Type B pancreatic cell (in vitro differentiated cells): ENCODE measurements at regions not wholly inside any gene's neighbourhood (a gene's known extent, or its start where the extent isn't known, plus 50 kb on each side); places are given as distances from the start of the nearest gene placed in this dataset.

Experiments used
- DNase-seq: peaks from one replicate; pipeline ENCODE4 v3.0.0; 2021; ENCODE audit warnings: mixed read lengths; ENCODE audit not compliant: unreplicated experiment; ENCODE audit errors: extremely low spot score
- H3K27ac Mint-ChIP-seq: 2 replicates; pipeline ENCODE4 v1.8.0; 2021; ENCODE audit warnings: mild to moderate bottlenecking, mixed read lengths
- H3K27me3 Mint-ChIP-seq: 2 replicates; pipeline ENCODE4 v1.8.0; 2021; ENCODE audit warnings: mixed read lengths
- H3K36me3 Mint-ChIP-seq: 2 replicates; pipeline ENCODE4 v1.8.0; 2021; ENCODE audit warnings: mixed read lengths
- H3K4me1 Mint-ChIP-seq: one replicate; pipeline ENCODE4 v1.8.0; 2021; ENCODE audit warnings: mixed read lengths; ENCODE audit not compliant: unreplicated experiment
- H3K4me3 Mint-ChIP-seq: 2 replicates; pipeline ENCODE4 v1.8.0; 2021; ENCODE audit warnings: mild to moderate bottlenecking, mixed read lengths
- H3K9me3 Mint-ChIP-seq: 2 replicates; pipeline ENCODE4 v1.8.0; 2021; ENCODE audit warnings: mixed read lengths
- CTCF ChIP-seq: fragments of 200-600 bp; sonication (generic); conservative IDR thresholded peaks from 2 replicates; pipeline ENCODE4 v1.5.0; 2021; ENCODE audit warnings: antibody characterized with exemption, mild to moderate bottlenecking

- Mint-ChIP-seq H3K9me3 (no peaks in the 10 kb centered on the region), H3K36me3 (no peaks in the 10 kb centered on the region), H3K27ac (no peak overlapping the region), H3K4me1 (peaks cover 8% of the 10 kb centered on the region), H3K4me3 (no peak overlapping the region), H3K27me3 (peaks cover 57% of the 10 kb centered on the region)
- DNase-seq: no peak
- no peak for TF ChIP-seq CTCF
Measured at GRCh38 chr13:111528513-111528912, 208.1 kb downstream of the TEX29 start.

GRCh38 chr13:111530137-111530870 is 209.9 kb downstream of the TEX29 start:
- Mint-ChIP-seq H3K27ac (no peak overlapping the region), H3K4me3 (no peak overlapping the region), H3K9me3 (no peaks in the 10 kb centered on the region), H3K36me3 (no peaks in the 10 kb centered on the region), H3K4me1 (peaks cover 8% of the 10 kb centered on the region), H3K27me3 (peaks cover 75% of the 10 kb centered on the region)
- DNase-seq: no peak
- no peak for TF ChIP-seq CTCF

- H3K27me3 Mint-ChIP-seq: peaks cover 87% of the 10 kb centered on the region
- H3K4me3 Mint-ChIP-seq: no peak overlapping the region
- H3K4me1 Mint-ChIP-seq: peaks cover 8% of the 10 kb centered on the region
- no peak overlapping the region for H3K27ac Mint-ChIP-seq
- TF ChIP-seq CTCF: peak; percentile 46
- no peaks in the 10 kb centered on the region for H3K36me3 Mint-ChIP-seq
- H3K9me3 Mint-ChIP-seq: no peaks in the 10 kb centered on the region
- DNase-seq: no peak
Measured at GRCh38 chr13:111531505-111531904, 211.1 kb downstream of the TEX29 start.

- peaks cover 90% of the 10 kb centered on the region for H3K27me3 Mint-ChIP-seq
- DNase-seq: no peak
- peaks cover 8% of the 10 kb centered on the region for H3K4me1 Mint-ChIP-seq
Measured at GRCh38 chr13:111532111-111532510, 211.7 kb downstream of the TEX29 start.

GRCh38 chr13:111533900-111534683 is 213.7 kb downstream of the TEX29 start:
- no peak for TF ChIP-seq CTCF
- peaks cover 8% of the 10 kb centered on the region for H3K4me1 Mint-ChIP-seq

More at GRCh38 chr13:111532111-111532510, 211.7 kb downstream of the TEX29 start:
- TF ChIP-seq CTCF: no peak
- Mint-ChIP-seq H3K27ac (no peak overlapping the region), H3K4me3 (no peak overlapping the region), H3K36me3 (no peaks in the 10 kb centered on the region), H3K9me3 (no peaks in the 10 kb centered on the region)

More at GRCh38 chr13:111533900-111534683, 213.7 kb downstream of the TEX29 start:
- Mint-ChIP-seq H3K36me3 (no peaks in the 10 kb centered on the region), H3K27ac (no peak overlapping the region), H3K27me3 (peaks cover 93% of the 10 kb centered on the region), H3K9me3 (no peaks in the 10 kb centered on the region), H3K4me3 (no peak overlapping the region)
- no peak for DNase-seq
